SJCRH30 (cell line): ENCODE measurements at regions not wholly inside any gene's neighbourhood (a gene's known extent, or its start where the extent isn't known, plus 50 kb on each side); places are given as distances from the start of the nearest gene placed in this dataset.

Experiments used
- DNase-seq, 2 experiments: peaks; one replicate each; pipeline ENCODE4 v3.0.0-alpha.2; 2015 to 2020
- H3K27ac ChIP-seq: fragments of 250-450 bp; sonication (Bioruptor Pico); 2 replicates; pipeline ENCODE4 v1.5.1; 2020; ENCODE audit warnings: mild to moderate bottlenecking, moderate library complexity
- H3K27me3 ChIP-seq: fragments of 250-450 bp; sonication (Bioruptor Pico); 2 replicates; pipeline ENCODE4 v1.5.1; 2020; ENCODE audit warnings: mild to moderate bottlenecking, moderate library complexity
- H3K36me3 ChIP-seq: fragments of 250-450 bp; sonication (Bioruptor Pico); 2 replicates; pipeline ENCODE4 v1.5.1; 2020; ENCODE audit warnings: mild to moderate bottlenecking, moderate library complexity
- H3K4me1 ChIP-seq: fragments of 250-450 bp; sonication (Bioruptor Pico); 2 replicates; pipeline ENCODE4 v1.5.1; 2020; ENCODE audit warnings: mild to moderate bottlenecking, moderate library complexity
- H3K4me3 ChIP-seq: fragments of 250-450 bp; sonication (Bioruptor Pico); 2 replicates; pipeline ENCODE4 v1.5.1; 2020; ENCODE audit warnings: mild to moderate bottlenecking, moderate library complexity
- H3K9me3 ChIP-seq: fragments of 250-450 bp; sonication (Bioruptor Pico); replicated peaks from 2 replicates; pipeline ENCODE4 v1.5.1; 2020; ENCODE audit warnings: mild to moderate bottlenecking, moderate library complexity

- Histone ChIP-seq H3K27me3 (no peaks in the 10 kb centered on the region), H3K4me3 (no peak overlapping the region), H3K4me1 (no peaks in the 10 kb centered on the region), H3K9me3 (no peaks in the 10 kb centered on the region), H3K36me3 (no peaks in the 10 kb centered on the region), H3K27ac (no peak overlapping the region)
- no peak for DNase-seq
Measured at GRCh38 chr3:39751286-39751685, 58.1 kb upstream of the MYRIP start.

GRCh38 chr3:39752019-39752637 lies 57.3 kb upstream of the MYRIP start:
- Histone ChIP-seq H3K27ac (no peak overlapping the region), H3K9me3 (no peaks in the 10 kb centered on the region), H3K4me1 (no peaks in the 10 kb centered on the region), H3K27me3 (no peaks in the 10 kb centered on the region), H3K4me3 (no peak overlapping the region), H3K36me3 (no peaks in the 10 kb centered on the region)
- DNase-seq: peak in 1 of 2 experiments; percentile 0

- Histone ChIP-seq H3K27ac (no peak overlapping the region), H3K4me1 (no peaks in the 10 kb centered on the region), H3K36me3 (no peaks in the 10 kb centered on the region), H3K4me3 (no peak overlapping the region), H3K9me3 (no peaks in the 10 kb centered on the region), H3K27me3 (no peaks in the 10 kb centered on the region)
- no peak for DNase-seq
Measured at GRCh38 chr3:39752751-39753150, 56.7 kb upstream of the MYRIP start.

GRCh38 chr3:39753391-39753790 lies 56.0 kb upstream of the MYRIP start:
- H3K4me3 ChIP-seq: no peak overlapping the region
- H3K27ac ChIP-seq: no peak overlapping the region
- no peaks in the 10 kb centered on the region for H3K27me3 ChIP-seq
- DNase-seq: no peak
- H3K4me1 ChIP-seq: no peaks in the 10 kb centered on the region
- H3K9me3 ChIP-seq: no peaks in the 10 kb centered on the region
- H3K36me3 ChIP-seq: no peaks in the 10 kb centered on the region

GRCh38 chr3:39754549-39754948 lies 54.9 kb upstream of the MYRIP start:
- no peaks in the 10 kb centered on the region for H3K27me3 ChIP-seq
- DNase-seq: no peak
- H3K36me3 ChIP-seq: no peaks in the 10 kb centered on the region
- no peak overlapping the region for H3K27ac ChIP-seq
- H3K9me3 ChIP-seq: no peaks in the 10 kb centered on the region
- H3K4me3 ChIP-seq: no peak overlapping the region
- H3K4me1 ChIP-seq: no peaks in the 10 kb centered on the region

GRCh38 chr3:39755100-39755499 lies 54.3 kb upstream of the MYRIP start:
- no peaks in the 10 kb centered on the region for H3K9me3 ChIP-seq
- H3K36me3 ChIP-seq: no peaks in the 10 kb centered on the region
- H3K4me1 ChIP-seq: no peaks in the 10 kb centered on the region
- H3K4me3 ChIP-seq: no peak overlapping the region
- H3K27me3 ChIP-seq: no peaks in the 10 kb centered on the region
- H3K27ac ChIP-seq: no peak overlapping the region
- DNase-seq: no peak

GRCh38 chr3:39757307-39757706 lies 52.1 kb upstream of the MYRIP start:
- no peak for DNase-seq
- no peaks in the 10 kb centered on the region for H3K36me3 ChIP-seq
- H3K27me3 ChIP-seq: no peaks in the 10 kb centered on the region
- no peak overlapping the region for H3K27ac ChIP-seq
- no peaks in the 10 kb centered on the region for H3K4me1 ChIP-seq
- H3K9me3 ChIP-seq: no peaks in the 10 kb centered on the region
- no peak overlapping the region for H3K4me3 ChIP-seq
